Superior temporal gyrus (tissue), 1 donor: ENCODE measurements at regions not wholly inside any gene's neighbourhood (a gene's known extent, or its start where the extent isn't known, plus 50 kb on each side); places are given as distances from the start of the nearest gene placed in this dataset.
"Not testable (repeated sequence)": the region's sequence is repeated elsewhere in the genome, so short reads cannot be mapped to it uniquely, and the experiment has no call there.

Experiments
- DNase-seq: peaks from one replicate; pipeline ENCODE4 v3.0.0-alpha.2; 2016; ENCODE audit errors: extremely low spot score

- no peak for DNase-seq
Measured at GRCh38 chr5:71771191-71771590, 52.1 kb downstream of the CARTPT start.

GRCh38 chr5:71778678-71779276, 59.7 kb downstream of the CARTPT start:
- peak; percentile 84 for DNase-seq

- no peak for DNase-seq
Measured at GRCh38 chr5:71780597-71780996, 61.5 kb downstream of the CARTPT start.

- no peak for DNase-seq
Measured at GRCh38 chr5:71782393-71782770, 63.3 kb downstream of the CARTPT start.

GRCh38 chr5:71782771-71783770, 64.0 kb downstream of the CARTPT start:
- peak; percentile 96 for DNase-seq

GRCh38 chr5:71783891-71784290, 64.8 kb downstream of the CARTPT start:
- no peak for DNase-seq

GRCh38 chr5:71786337-71787055, 67.4 kb downstream of the CARTPT start:
- DNase-seq = no peak

GRCh38 chr5:71788794-71789193, 69.7 kb downstream of the CARTPT start:
- no peak for DNase-seq

- DNase-seq = no peak
Measured at GRCh38 chr5:71789746-71790145, 70.7 kb downstream of the CARTPT start.

GRCh38 chr5:71790433-71790832, 71.4 kb downstream of the CARTPT start:
- no peak for DNase-seq

- DNase-seq = not testable (repeated sequence)
Measured at GRCh38 chr5:71792041-71792440, 73.0 kb downstream of the CARTPT start.

- no peak for DNase-seq
Measured at GRCh38 chr5:71794061-71794695, 75.1 kb downstream of the CARTPT start.

- no peak for DNase-seq
Measured at GRCh38 chr5:71802673-71803072, 83.6 kb downstream of the CARTPT start.

GRCh38 chr5:71806711-71807110, 87.6 kb downstream of the CARTPT start:
- DNase-seq = no peak

- DNase-seq = no peak
Measured at GRCh38 chr5:71807909-71808308, 88.8 kb downstream of the CARTPT start.

- no peak for DNase-seq
Measured at GRCh38 chr5:71809446-71809845, 90.4 kb downstream of the CARTPT start.

GRCh38 chr5:71810023-71810422, 90.9 kb downstream of the CARTPT start:
- no peak for DNase-seq

GRCh38 chr5:71810471-71811195, 91.6 kb downstream of the CARTPT start:
- no peak for DNase-seq

GRCh38 chr5:71811779-71812178, 92.7 kb downstream of the CARTPT start:
- no peak for DNase-seq

- no peak for DNase-seq
Measured at GRCh38 chr5:71816307-71816706, 97.2 kb downstream of the CARTPT start.

- no peak for DNase-seq
Measured at GRCh38 chr5:71817891-71818290, 98.8 kb downstream of the CARTPT start.
